ENCODE measurements at regions not wholly inside any gene's neighbourhood (a gene's known extent, or its start where the extent isn't known, plus 50 kb on each side); places are given as distances from the start of the nearest gene placed in this dataset.

DNA sequence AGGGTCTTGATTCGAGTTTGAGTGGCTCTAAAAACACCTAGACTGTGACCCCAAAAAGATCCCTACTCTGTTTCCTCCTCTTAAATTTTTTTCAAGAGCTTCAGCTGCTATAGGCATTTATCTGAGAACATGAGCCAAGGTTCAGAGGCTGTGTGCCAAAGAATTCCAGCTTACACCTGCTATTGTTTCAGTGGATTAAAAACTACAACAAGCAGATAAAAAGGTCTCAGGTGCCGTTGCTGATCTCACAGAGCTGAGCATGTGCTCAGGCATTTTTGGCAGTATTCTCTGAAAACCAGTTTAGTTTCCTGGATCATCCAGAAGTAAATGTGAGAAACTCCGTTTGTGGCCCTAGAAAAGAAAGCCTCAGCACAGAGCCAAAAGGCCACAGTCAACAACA, 349.2 kb downstream of the DEPDC1B start:
- H3K27ac ChIP-seq (ENCODE audit: low read length): no peak overlapping the region
- H3K27me3 ChIP-seq (ENCODE audit: low read depth, low read length): no peaks in the 10 kb centered on the region
- H3K4me3 ChIP-seq (ENCODE audit: low read depth in 1 of 2, low read length in 2 of 2): no peak overlapping the region
- H3K4me1 ChIP-seq (ENCODE audit: control insufficient read depth in 1 of 2, insufficient read depth in 2 of 2, low read length in 2 of 2): no peaks in the 10 kb centered on the region
- no peaks in the 10 kb centered on the region for H3K36me3 ChIP-seq (ENCODE audit: control insufficient read depth in 1 of 2, insufficient read depth in 2 of 2, low read length in 2 of 2)
- H3K9me3 ChIP-seq (ENCODE audit: control insufficient read depth in 1 of 2, low read length in 2 of 2): no peaks in the 10 kb centered on the region

DNA sequence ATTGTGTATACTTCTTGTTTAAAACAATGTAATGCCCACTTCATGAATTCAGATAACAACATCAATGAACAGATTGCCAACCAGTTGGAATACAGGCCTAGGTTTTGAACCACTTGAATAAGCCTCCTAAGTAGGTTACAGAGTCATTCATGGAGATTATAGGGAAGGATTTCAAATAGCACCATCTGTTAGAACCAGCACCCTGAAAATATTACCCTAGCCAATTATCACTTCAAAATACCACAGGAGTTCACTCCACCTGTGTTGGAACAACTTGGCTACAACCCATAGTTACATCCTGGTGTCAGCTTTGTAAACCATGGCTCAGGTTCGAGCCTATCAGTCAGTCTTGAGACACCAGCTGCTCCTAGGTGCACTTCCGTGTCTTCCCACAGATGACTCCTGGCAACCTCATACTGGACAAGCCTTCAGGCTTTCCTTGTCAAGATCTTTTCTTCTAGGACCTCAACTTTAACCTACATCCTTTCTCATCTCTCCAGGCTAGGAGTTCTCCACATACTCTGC, 350.0 kb downstream of the DEPDC1B start:
- Histone ChIP-seq H3K36me3 (ENCODE audit: control insufficient read depth in 1 of 2, insufficient read depth in 2 of 2, low read length in 2 of 2) (no peaks in the 10 kb centered on the region), H3K27ac (ENCODE audit: low read length) (no peak overlapping the region), H3K4me3 (ENCODE audit: low read depth in 1 of 2, low read length in 2 of 2) (no peak overlapping the region), H3K27me3 (ENCODE audit: low read depth, low read length) (no peaks in the 10 kb centered on the region), H3K4me1 (ENCODE audit: control insufficient read depth in 1 of 2, insufficient read depth in 2 of 2, low read length in 2 of 2) (no peaks in the 10 kb centered on the region), H3K9me3 (ENCODE audit: control insufficient read depth in 1 of 2, low read length in 2 of 2) (no peaks in the 10 kb centered on the region)

DNA sequence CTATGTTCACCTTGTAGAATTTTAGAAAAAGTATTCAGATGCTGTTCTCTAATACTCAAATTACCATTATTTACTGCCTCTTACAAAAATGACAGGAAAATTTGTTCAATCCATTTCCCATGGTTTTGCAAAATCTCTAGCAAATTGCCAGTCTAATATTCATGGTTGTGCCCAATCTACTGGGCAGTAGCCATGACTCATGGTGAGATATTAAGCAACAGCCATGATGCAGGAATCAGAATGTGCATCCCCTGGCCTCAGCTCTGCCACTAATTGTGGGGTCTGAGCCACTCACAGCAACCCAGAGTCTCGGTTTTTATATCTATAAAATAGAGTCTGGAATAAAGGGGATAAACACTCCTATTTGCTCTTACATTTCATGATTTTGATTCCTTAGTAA, 353.6 kb downstream of the DEPDC1B start:
- H3K4me3 ChIP-seq (ENCODE audit: low read depth in 1 of 2, low read length in 2 of 2): no peak overlapping the region
- no peaks in the 10 kb centered on the region for H3K36me3 ChIP-seq (ENCODE audit: control insufficient read depth in 1 of 2, insufficient read depth in 2 of 2, low read length in 2 of 2)
- H3K27me3 ChIP-seq (ENCODE audit: low read depth, low read length): no peaks in the 10 kb centered on the region
- H3K9me3 ChIP-seq (ENCODE audit: control insufficient read depth in 1 of 2, low read length in 2 of 2): no peaks in the 10 kb centered on the region
- no peak overlapping the region for H3K27ac ChIP-seq (ENCODE audit: low read length)
- H3K4me1 ChIP-seq (ENCODE audit: control insufficient read depth in 1 of 2, insufficient read depth in 2 of 2, low read length in 2 of 2): no peaks in the 10 kb centered on the region

DNA sequence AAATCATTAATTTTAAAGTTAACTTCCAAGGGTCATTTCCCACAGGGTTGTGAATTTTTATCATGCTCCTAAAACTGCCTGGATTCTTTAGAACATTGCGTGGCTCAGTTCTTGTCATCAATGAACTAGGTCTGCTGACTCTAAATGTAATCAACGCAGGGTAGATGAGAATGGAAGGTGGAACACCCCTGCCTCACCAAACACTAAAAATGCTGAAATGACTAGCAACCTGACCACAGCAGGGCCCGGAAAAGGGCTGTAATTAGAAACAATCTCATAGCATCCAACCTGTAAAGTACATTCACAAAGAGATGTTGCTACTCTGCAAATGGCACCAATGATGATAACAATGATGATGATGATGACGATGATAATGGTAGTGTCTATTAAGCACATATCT, 356.9 kb downstream of the DEPDC1B start:
- no peak overlapping the region for H3K4me3 ChIP-seq (ENCODE audit: low read depth in 1 of 2, low read length in 2 of 2)
- no peaks in the 10 kb centered on the region for H3K36me3 ChIP-seq (ENCODE audit: control insufficient read depth in 1 of 2, insufficient read depth in 2 of 2, low read length in 2 of 2)
- H3K4me1 ChIP-seq (ENCODE audit: control insufficient read depth in 1 of 2, insufficient read depth in 2 of 2, low read length in 2 of 2): no peaks in the 10 kb centered on the region
- H3K27me3 ChIP-seq (ENCODE audit: low read depth, low read length): no peaks in the 10 kb centered on the region
- H3K9me3 ChIP-seq (ENCODE audit: control insufficient read depth in 1 of 2, low read length in 2 of 2): no peaks in the 10 kb centered on the region
- H3K27ac ChIP-seq (ENCODE audit: low read length): no peak overlapping the region

DNA sequence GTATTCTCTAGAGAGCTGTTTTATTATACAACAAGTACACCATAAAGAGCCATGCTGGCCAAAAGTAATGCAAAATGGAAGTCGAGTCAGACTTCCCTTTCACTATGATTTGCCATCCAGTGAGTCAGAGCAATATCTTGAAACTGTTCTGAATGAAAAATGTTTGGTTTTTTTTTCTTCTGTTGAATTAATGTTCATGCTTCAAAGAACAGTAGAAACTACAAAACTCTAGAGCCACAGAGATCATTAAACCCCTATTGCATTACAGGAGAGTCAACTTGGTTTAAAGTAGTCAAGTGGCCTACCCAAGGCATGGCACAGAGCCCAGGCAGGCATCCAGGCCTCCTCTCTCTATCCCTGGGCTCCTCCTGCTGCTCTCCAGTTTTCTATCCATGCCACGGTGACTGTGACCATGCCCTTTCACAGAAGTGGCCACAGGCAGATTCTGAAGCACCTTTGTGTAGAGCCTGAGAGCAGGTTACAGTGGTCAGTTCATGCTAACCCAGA, 358.9 kb downstream of the DEPDC1B start:
- Histone ChIP-seq H3K9me3 (ENCODE audit: control insufficient read depth in 1 of 2, low read length in 2 of 2) (no peaks in the 10 kb centered on the region), H3K4me3 (ENCODE audit: low read depth in 1 of 2, low read length in 2 of 2) (no peak overlapping the region), H3K36me3 (ENCODE audit: control insufficient read depth in 1 of 2, insufficient read depth in 2 of 2, low read length in 2 of 2) (no peaks in the 10 kb centered on the region), H3K4me1 (ENCODE audit: control insufficient read depth in 1 of 2, insufficient read depth in 2 of 2, low read length in 2 of 2) (no peaks in the 10 kb centered on the region), H3K27me3 (ENCODE audit: low read depth, low read length) (no peaks in the 10 kb centered on the region), H3K27ac (ENCODE audit: low read length) (no peak overlapping the region)

DNA sequence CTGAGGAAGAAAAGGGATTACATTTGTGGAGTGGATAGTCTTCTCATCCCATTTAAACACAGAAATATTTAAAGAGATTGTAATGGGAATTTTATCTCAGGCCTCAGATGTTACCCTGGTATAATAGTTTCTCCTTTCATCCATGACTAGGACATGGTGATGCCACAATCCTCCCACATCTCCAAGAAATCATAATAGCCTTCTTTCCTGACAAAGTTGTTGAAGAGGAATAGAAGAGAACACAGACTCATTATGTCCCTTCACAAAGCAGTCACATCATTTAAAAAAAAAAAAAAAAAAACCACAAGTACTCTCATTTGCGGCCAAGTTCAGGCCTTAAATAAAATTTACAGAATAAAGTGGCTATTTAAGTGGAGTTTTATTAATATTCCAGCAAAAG, 359.6 kb downstream of the DEPDC1B start:
- Histone ChIP-seq H3K27me3 (ENCODE audit: low read depth, low read length) (no peaks in the 10 kb centered on the region), H3K4me3 (ENCODE audit: low read depth in 1 of 2, low read length in 2 of 2) (no peak overlapping the region)

DNA sequence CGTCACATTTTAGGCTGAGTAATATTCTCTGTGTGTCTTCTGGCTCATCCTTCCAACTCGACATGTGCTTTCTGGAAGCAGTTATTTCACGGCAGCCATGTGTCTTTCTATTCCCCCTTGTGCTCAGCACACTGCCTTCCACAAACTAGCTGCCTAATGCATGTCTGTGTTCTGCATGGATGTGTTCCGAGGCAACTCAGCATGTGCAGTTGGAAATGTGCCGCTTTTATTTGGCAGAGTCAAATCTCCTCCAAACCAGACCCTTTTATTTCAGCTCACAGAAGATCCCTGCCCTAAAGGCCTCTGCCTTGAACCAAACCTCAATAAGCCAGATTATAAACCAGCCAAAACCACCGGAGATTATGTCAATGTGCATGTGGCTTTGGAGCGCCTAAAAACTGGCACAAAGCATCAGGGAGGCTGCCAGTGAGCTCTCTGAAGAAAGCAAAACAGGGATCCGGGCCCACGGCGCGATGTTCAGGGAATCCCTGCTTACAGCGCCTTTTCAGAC, 360.2 kb downstream of the DEPDC1B start:
- Histone ChIP-seq H3K4me1 (ENCODE audit: control insufficient read depth in 1 of 2, insufficient read depth in 2 of 2, low read length in 2 of 2) (peaks cover 0 to 1% of the 10 kb centered on the region in 2 donors), H3K27me3 (ENCODE audit: low read depth, low read length) (no peaks in the 10 kb centered on the region), H3K9me3 (ENCODE audit: control insufficient read depth in 1 of 2, low read length in 2 of 2) (no peaks in the 10 kb centered on the region), H3K36me3 (ENCODE audit: control insufficient read depth in 1 of 2, insufficient read depth in 2 of 2, low read length in 2 of 2) (no peaks in the 10 kb centered on the region), H3K27ac (ENCODE audit: low read length) (no peak overlapping the region), H3K4me3 (ENCODE audit: low read depth in 1 of 2, low read length in 2 of 2) (no peak overlapping the region)

More for the DNA sequence above, 359.6 kb downstream of the DEPDC1B start:
- H3K27ac ChIP-seq (ENCODE audit: low read length): no peak overlapping the region
- H3K36me3 ChIP-seq (ENCODE audit: control insufficient read depth in 1 of 2, insufficient read depth in 2 of 2, low read length in 2 of 2): no peaks in the 10 kb centered on the region
- H3K4me1 ChIP-seq (ENCODE audit: control insufficient read depth in 1 of 2, insufficient read depth in 2 of 2, low read length in 2 of 2): no peaks in the 10 kb centered on the region
- no peaks in the 10 kb centered on the region for H3K9me3 ChIP-seq (ENCODE audit: control insufficient read depth in 1 of 2, low read length in 2 of 2)

DNA sequence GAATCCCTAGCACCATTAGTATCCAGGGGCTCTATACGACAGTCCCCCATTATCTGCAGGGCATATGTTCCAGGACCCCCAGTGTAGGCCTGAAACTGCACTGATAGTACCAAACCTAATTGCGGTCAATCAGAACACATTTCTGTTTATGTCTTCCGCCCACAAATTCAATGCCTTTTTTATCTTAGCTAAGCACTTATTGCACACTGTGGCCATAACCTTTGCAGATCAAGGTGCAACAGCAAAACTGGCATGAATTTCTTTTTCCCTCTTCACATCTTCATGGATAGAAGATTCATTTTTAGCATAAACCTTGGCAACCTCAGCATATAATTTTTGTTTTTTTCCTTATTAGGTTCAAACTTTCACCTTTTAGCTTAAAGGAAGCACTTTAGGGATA, 361.1 kb downstream of the DEPDC1B start:
- H3K9me3 ChIP-seq (ENCODE audit: control insufficient read depth in 1 of 2, low read length in 2 of 2): no peaks in the 10 kb centered on the region
- H3K36me3 ChIP-seq (ENCODE audit: control insufficient read depth in 1 of 2, insufficient read depth in 2 of 2, low read length in 2 of 2): no peaks in the 10 kb centered on the region
- H3K4me3 ChIP-seq (ENCODE audit: low read depth in 1 of 2, low read length in 2 of 2): no peak overlapping the region
- H3K27ac ChIP-seq (ENCODE audit: low read length): no peak overlapping the region
- peaks cover 0 to 3% of the 10 kb centered on the region in 2 donors for H3K4me1 ChIP-seq (ENCODE audit: control insufficient read depth in 1 of 2, insufficient read depth in 2 of 2, low read length in 2 of 2)
- H3K27me3 ChIP-seq (ENCODE audit: low read depth, low read length): no peaks in the 10 kb centered on the region

DNA sequence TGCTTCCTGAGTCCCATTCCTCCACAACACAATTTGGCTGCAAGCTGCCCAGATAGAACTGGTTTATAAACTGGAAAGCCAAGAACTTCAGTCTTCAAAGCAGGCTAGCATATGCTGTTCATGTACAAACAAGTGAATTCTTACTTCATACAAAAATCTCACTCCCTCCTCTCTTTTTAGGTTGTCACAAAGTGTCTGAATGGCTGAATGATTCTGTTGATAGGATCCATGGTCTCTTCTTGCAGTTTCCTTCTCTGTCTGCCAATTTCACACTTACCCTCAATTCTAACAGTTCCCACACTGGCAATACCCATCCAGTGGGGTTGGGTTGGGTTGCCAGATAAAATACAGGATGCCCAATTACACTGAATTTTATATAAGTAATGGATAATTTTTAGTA, 363.5 kb downstream of the DEPDC1B start:
- Histone ChIP-seq H3K4me3 (ENCODE audit: low read depth in 1 of 2, low read length in 2 of 2) (no peak overlapping the region), H3K27ac (ENCODE audit: low read length) (no peak overlapping the region), H3K4me1 (ENCODE audit: control insufficient read depth in 1 of 2, insufficient read depth in 2 of 2, low read length in 2 of 2) (peaks cover 0 to 3% of the 10 kb centered on the region in 2 donors), H3K9me3 (ENCODE audit: control insufficient read depth in 1 of 2, low read length in 2 of 2) (no peaks in the 10 kb centered on the region), H3K27me3 (ENCODE audit: low read depth, low read length) (no peaks in the 10 kb centered on the region), H3K36me3 (ENCODE audit: control insufficient read depth in 1 of 2, insufficient read depth in 2 of 2, low read length in 2 of 2) (no peaks in the 10 kb centered on the region)

DNA sequence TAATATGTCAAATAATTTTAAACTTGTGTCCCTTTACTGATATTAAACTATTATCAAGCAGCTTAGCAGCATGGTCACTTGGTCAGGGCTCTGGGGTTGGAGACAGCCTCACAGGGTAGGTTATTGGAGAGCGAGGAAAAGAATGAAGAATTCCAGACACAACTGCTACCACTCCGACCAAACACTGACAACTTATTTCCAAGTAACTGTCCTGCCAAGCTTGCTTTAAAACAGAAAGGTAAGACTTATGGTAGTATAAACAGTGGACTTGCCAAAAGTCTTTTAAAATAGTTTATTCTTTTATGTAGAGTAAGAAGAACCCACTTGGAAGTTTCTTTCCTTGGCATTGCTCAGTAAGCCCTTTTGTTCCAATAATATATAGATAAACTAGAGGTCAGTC, 364.1 kb downstream of the DEPDC1B start:
- H3K27me3 ChIP-seq (ENCODE audit: low read depth, low read length): no peaks in the 10 kb centered on the region
- H3K9me3 ChIP-seq (ENCODE audit: control insufficient read depth in 1 of 2, low read length in 2 of 2): no peaks in the 10 kb centered on the region
- H3K4me1 ChIP-seq (ENCODE audit: control insufficient read depth in 1 of 2, insufficient read depth in 2 of 2, low read length in 2 of 2): peaks cover 0 to 3% of the 10 kb centered on the region in 2 donors
- no peaks in the 10 kb centered on the region for H3K36me3 ChIP-seq (ENCODE audit: control insufficient read depth in 1 of 2, insufficient read depth in 2 of 2, low read length in 2 of 2)
- H3K4me3 ChIP-seq (ENCODE audit: low read depth in 1 of 2, low read length in 2 of 2): no peak overlapping the region
- peak overlapping the region; percentile 3 for H3K27ac ChIP-seq (ENCODE audit: low read length)

DNA sequence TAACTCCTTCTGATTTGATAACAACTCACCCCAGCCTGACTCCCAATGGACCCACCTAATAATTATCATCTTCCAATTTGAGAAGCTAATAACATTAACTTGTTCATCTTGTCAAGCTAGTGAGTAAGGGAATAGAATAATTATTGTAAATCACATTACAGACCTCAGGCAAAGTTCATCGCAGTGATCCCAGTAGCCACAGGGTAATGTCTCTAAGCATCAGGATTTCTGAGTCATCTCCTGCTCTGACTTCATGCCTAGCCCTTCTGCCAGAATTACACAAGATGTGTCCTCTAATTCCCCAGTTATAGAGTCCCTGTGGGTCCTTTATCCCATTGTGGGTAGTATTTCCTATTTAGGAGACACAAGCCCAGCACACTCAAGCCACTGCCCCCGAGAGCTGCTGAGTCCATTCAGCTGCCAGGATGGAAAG, 365.7 kb downstream of the DEPDC1B start:
- H3K4me1 ChIP-seq (ENCODE audit: control insufficient read depth in 1 of 2, insufficient read depth in 2 of 2, low read length in 2 of 2): peaks cover 0 to 3% of the 10 kb centered on the region in 2 donors
- no peaks in the 10 kb centered on the region for H3K9me3 ChIP-seq (ENCODE audit: control insufficient read depth in 1 of 2, low read length in 2 of 2)
- H3K27ac ChIP-seq (ENCODE audit: low read length): no peak overlapping the region
- no peaks in the 10 kb centered on the region for H3K27me3 ChIP-seq (ENCODE audit: low read depth, low read length)
- no peaks in the 10 kb centered on the region for H3K36me3 ChIP-seq (ENCODE audit: control insufficient read depth in 1 of 2, insufficient read depth in 2 of 2, low read length in 2 of 2)
- no peak overlapping the region for H3K4me3 ChIP-seq (ENCODE audit: low read depth in 1 of 2, low read length in 2 of 2)

DNA sequence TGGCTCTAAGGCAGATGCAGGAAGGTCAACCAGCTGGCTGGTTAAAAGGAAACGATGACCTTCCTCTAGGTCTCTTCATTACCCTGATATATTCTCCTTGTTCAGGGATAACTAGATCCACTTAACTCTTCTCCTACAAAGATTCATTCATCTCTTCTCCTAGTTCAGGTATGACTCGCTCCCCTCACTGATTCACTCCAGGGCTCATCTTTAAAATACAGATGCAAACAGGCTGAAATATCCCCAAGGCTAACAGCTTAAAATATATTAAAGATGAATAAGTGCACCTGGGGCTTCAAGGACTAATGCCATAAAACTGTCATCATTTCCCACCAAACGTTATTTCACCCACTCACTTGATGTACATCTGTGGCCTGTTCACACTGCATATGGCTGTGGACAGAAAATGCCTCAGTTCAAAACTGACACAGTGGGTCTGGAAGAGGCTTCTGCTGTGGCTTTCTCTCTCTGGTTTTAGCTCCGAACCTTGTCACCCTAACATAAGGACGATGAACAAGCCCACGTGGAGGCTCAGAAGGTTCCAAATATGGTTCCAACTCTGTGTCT, 366.9 kb downstream of the DEPDC1B start:
- Histone ChIP-seq H3K4me1 (ENCODE audit: control insufficient read depth in 1 of 2, insufficient read depth in 2 of 2, low read length in 2 of 2) (peaks cover 0 to 3% of the 10 kb centered on the region in 2 donors), H3K27me3 (ENCODE audit: low read depth, low read length) (no peaks in the 10 kb centered on the region), H3K27ac (ENCODE audit: low read length) (no peak overlapping the region), H3K36me3 (ENCODE audit: control insufficient read depth in 1 of 2, insufficient read depth in 2 of 2, low read length in 2 of 2) (no peaks in the 10 kb centered on the region), H3K4me3 (ENCODE audit: low read depth in 1 of 2, low read length in 2 of 2) (no peak overlapping the region), H3K9me3 (ENCODE audit: control insufficient read depth in 1 of 2, low read length in 2 of 2) (no peaks in the 10 kb centered on the region)

All from muscle layer of duodenum (tissue), 2 donors.